Thymus (tissue), 11 donors: ENCODE measurements at regions not wholly inside any gene's neighbourhood (a gene's known extent, or its start where the extent isn't known, plus 50 kb on each side); places are given as distances from the start of the nearest gene placed in this dataset.

Experiments used
- DNase-seq, 9 donors: peaks; one replicate each; pipeline ENCODE4 v3.0.0-alpha.2; 2013; ENCODE audit warnings: low spot score in 9 of 9, low read depth in 6 of 9, missing footprints in 1 of 9
- H3K27ac ChIP-seq, 2 donors: one replicate each; pipeline ENCODE4 v1.5.1; 2013; ENCODE audit warnings: control low read depth in 1 of 2, low read depth in 1 of 2, low read length in 1 of 2, mild to moderate bottlenecking in 1 of 2, moderate library complexity in 1 of 2
- H3K27me3 ChIP-seq, 2 donors: one replicate each; pipeline ENCODE4 v1.5.1; 2013; ENCODE audit warnings: low read length in 1 of 2; ENCODE audit not compliant: control insufficient read depth in 2 of 2, insufficient read depth in 1 of 2
- H3K36me3 ChIP-seq, 2 donors: one replicate each; pipeline ENCODE4 v1.5.1; 2013; ENCODE audit warnings: low read length in 1 of 2, mild to moderate bottlenecking in 1 of 2, moderate library complexity in 1 of 2; ENCODE audit not compliant: control insufficient read depth in 2 of 2, insufficient read depth in 2 of 2
- H3K4me1 ChIP-seq, 2 donors: one replicate each; pipeline ENCODE4 v1.5.1; 2013; ENCODE audit warnings: low read length in 2 of 2; ENCODE audit not compliant: control insufficient read depth in 2 of 2, insufficient read depth in 2 of 2
- H3K4me3 ChIP-seq, 2 donors: one replicate each; pipeline ENCODE4 v1.5.1; 2013; ENCODE audit warnings: low read length in 2 of 2, control low read depth in 1 of 2, mild to moderate bottlenecking in 1 of 2
- H3K9me3 ChIP-seq, 2 donors: one replicate each; pipeline ENCODE4 v1.5.1; 2013; ENCODE audit warnings: low read length in 1 of 2, mild to moderate bottlenecking in 1 of 2; ENCODE audit not compliant: control insufficient read depth in 2 of 2, insufficient read depth in 1 of 2
- WGBS: extraction: QIAGEN DNeasy Blood & Tissue Kit; methylation state at CpG from one replicate; pipeline ENCODE4 v1.1.7; 2013; 5-methylcytosine and 5-hydroxymethylcytosine counted together
- donor health status: healthy.

- Histone ChIP-seq H3K4me3 (no peak overlapping the region), H3K27ac (no peak overlapping the region), H3K9me3 (no peaks in the 10 kb centered on the region), H3K36me3 (no peaks in the 10 kb centered on the region), H3K27me3 (no peaks in the 10 kb centered on the region), H3K4me1 (no peaks in the 10 kb centered on the region)
- 87% methylated on average over 6 of the region's 6 CpGs for WGBS
- no peak for DNase-seq
Observed at GRCh38 chr5:85823462-85824426, 794.0 kb upstream of the COX7C start.

GRCh38 chr5:85838781-85839180 is 779.0 kb upstream of the COX7C start:
- Histone ChIP-seq H3K9me3 (peaks cover 0 to 4% of the 10 kb centered on the region in 2 donors), H3K36me3 (no peaks in the 10 kb centered on the region), H3K4me3 (no peak overlapping the region), H3K4me1 (no peaks in the 10 kb centered on the region), H3K27ac (no peak overlapping the region), H3K27me3 (no peaks in the 10 kb centered on the region)
- DNase-seq, result no peak
- whole genome bisulfite sequencing, result 91% methylated on average over 5 of the region's 5 CpGs

GRCh38 chr5:85841653-85842052 is 776.1 kb upstream of the COX7C start:
- H3K4me1 ChIP-seq, result no peaks in the 10 kb centered on the region
- 77% methylated on average over 2 of the region's 2 CpGs for WGBS

GRCh38 chr5:85843535-85843934 is 774.2 kb upstream of the COX7C start:
- no peak for DNase-seq
- Histone ChIP-seq H3K27me3 (no peaks in the 10 kb centered on the region), H3K27ac (no peak overlapping the region), H3K36me3 (no peaks in the 10 kb centered on the region), H3K9me3 (peaks cover 0 to 7% of the 10 kb centered on the region in 2 donors), H3K4me1 (no peaks in the 10 kb centered on the region), H3K4me3 (no peak overlapping the region)
- 89% methylated on average over 11 of the region's 11 CpGs for WGBS

More at GRCh38 chr5:85841653-85842052, 776.1 kb upstream of the COX7C start:
- Histone ChIP-seq H3K9me3 (peaks cover 0 to 4% of the 10 kb centered on the region in 2 donors), H3K36me3 (no peaks in the 10 kb centered on the region), H3K27ac (no peak overlapping the region), H3K27me3 (no peaks in the 10 kb centered on the region), H3K4me3 (no peak overlapping the region)
- no peak for DNase-seq

- no peak overlapping the region for H3K4me3 ChIP-seq
- peaks cover 0 to 3% of the 10 kb centered on the region in 2 donors for H3K9me3 ChIP-seq
- no peaks in the 10 kb centered on the region for H3K4me1 ChIP-seq
- 73% methylated on average over 4 of the region's 4 CpGs for WGBS
- no peaks in the 10 kb centered on the region for H3K36me3 ChIP-seq
- no peaks in the 10 kb centered on the region for H3K27me3 ChIP-seq
- no peak for DNase-seq
- H3K27ac ChIP-seq, result no peak overlapping the region
Observed at GRCh38 chr5:85849411-85849810, 768.3 kb upstream of the COX7C start.

- Histone ChIP-seq H3K27me3 (no peaks in the 10 kb centered on the region), H3K4me1 (no peaks in the 10 kb centered on the region), H3K27ac (no peak overlapping the region), H3K36me3 (no peaks in the 10 kb centered on the region), H3K9me3 (peaks cover 0 to 4% of the 10 kb centered on the region in 2 donors), H3K4me3 (no peak overlapping the region)
- DNase-seq, result no peak
- WGBS, result 98% methylated on average over 3 of the region's 3 CpGs
Observed at GRCh38 chr5:85865296-85865695, 752.4 kb upstream of the COX7C start.

- no peak overlapping the region for H3K27ac ChIP-seq
- no peak overlapping the region for H3K4me3 ChIP-seq
- DNase-seq, result no peak
- H3K4me1 ChIP-seq, result no peaks in the 10 kb centered on the region
- 91% methylated on average over 5 of the region's 5 CpGs for WGBS
- H3K27me3 ChIP-seq, result no peaks in the 10 kb centered on the region
- no peaks in the 10 kb centered on the region for H3K36me3 ChIP-seq
- H3K9me3 ChIP-seq, result no peaks in the 10 kb centered on the region
Observed at GRCh38 chr5:85868070-85868469, 749.7 kb upstream of the COX7C start.

- no peak overlapping the region for H3K4me3 ChIP-seq
- no peaks in the 10 kb centered on the region for H3K36me3 ChIP-seq
- no peak overlapping the region for H3K27ac ChIP-seq
- no peak for DNase-seq
- H3K4me1 ChIP-seq, result no peaks in the 10 kb centered on the region
- 68% methylated on average over 2 of the region's 2 CpGs for WGBS
- no peaks in the 10 kb centered on the region for H3K27me3 ChIP-seq
- peaks cover 0 to 4% of the 10 kb centered on the region in 2 donors for H3K9me3 ChIP-seq
Observed at GRCh38 chr5:85893996-85894395, 723.7 kb upstream of the COX7C start.

- 71% methylated on average over 4 of the region's 4 CpGs for WGBS
- DNase-seq, result no peak
- H3K27me3 ChIP-seq, result no peaks in the 10 kb centered on the region
- H3K9me3 ChIP-seq, result peaks cover 0 to 4% of the 10 kb centered on the region in 2 donors
- no peaks in the 10 kb centered on the region for H3K4me1 ChIP-seq
- H3K4me3 ChIP-seq, result no peak overlapping the region
- H3K36me3 ChIP-seq, result no peaks in the 10 kb centered on the region
- no peak overlapping the region for H3K27ac ChIP-seq
Observed at GRCh38 chr5:85896514-85896913, 721.2 kb upstream of the COX7C start.
